Gastrocnemius medialis (tissue), 4 donors: ENCODE measurements at regions not wholly inside any gene's neighbourhood (a gene's known extent, or its start where the extent isn't known, plus 50 kb on each side); places are given as distances from the start of the nearest gene placed in this dataset.

Experiments used
- POLR2A ChIP-seq, 2 donors: fragments of 450-650 bp; IDR thresholded peaks; one replicate each; pipeline ENCODE4 v1.6.1; 2017; ENCODE audit warnings: antibody characterized with exemption in 2 of 2, mild to moderate bottlenecking in 2 of 2, moderate library complexity in 2 of 2
- TF ChIP-seq, protein P1 (sequence below), 5 experiments: fragments of 450-650 bp in 3 of 5; fragments of 200-600 bp in 2 of 5; sonication (generic) in 2 of 5; IDR thresholded peaks in 4 of 5; conservative IDR thresholded peaks in 1 of 5; 1 replicate in 4 of 5; 2 replicates in 1 of 5; pipeline ENCODE4 v1.5.1; 2016 to 2019; ENCODE audit warnings: antibody characterized with exemption in 5 of 5, mild to moderate bottlenecking in 3 of 5, moderate library complexity in 3 of 5

DNA sequence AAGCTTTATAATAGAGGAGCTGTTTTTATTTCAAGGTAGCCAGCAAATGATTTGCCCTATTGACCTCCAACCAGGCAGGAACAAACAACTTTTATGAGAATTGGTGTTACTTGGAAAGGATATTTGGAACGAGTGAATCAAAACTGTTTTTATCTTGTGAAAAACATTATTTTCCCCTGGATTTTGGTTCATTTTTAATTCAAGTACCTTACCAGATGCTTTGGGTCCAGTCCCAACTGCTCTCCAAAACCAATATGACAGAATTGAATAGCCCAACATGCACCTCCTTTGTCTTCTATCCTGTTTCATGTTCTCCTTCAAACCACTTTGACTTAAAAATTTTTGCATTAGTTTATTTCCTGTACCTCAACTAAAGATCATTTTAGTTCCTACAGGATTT lies 178.6 kb upstream of the RBMS1 start:
- TF ChIP-seq, protein P1, sequence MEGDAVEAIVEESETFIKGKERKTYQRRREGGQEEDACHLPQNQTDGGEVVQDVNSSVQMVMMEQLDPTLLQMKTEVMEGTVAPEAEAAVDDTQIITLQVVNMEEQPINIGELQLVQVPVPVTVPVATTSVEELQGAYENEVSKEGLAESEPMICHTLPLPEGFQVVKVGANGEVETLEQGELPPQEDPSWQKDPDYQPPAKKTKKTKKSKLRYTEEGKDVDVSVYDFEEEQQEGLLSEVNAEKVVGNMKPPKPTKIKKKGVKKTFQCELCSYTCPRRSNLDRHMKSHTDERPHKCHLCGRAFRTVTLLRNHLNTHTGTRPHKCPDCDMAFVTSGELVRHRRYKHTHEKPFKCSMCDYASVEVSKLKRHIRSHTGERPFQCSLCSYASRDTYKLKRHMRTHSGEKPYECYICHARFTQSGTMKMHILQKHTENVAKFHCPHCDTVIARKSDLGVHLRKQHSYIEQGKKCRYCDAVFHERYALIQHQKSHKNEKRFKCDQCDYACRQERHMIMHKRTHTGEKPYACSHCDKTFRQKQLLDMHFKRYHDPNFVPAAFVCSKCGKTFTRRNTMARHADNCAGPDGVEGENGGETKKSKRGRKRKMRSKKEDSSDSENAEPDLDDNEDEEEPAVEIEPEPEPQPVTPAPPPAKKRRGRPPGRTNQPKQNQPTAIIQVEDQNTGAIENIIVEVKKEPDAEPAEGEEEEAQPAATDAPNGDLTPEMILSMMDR (IDR thresholded peaks at IDR 0.05 in 4 of 5, conservative IDR thresholded peaks at IDR 0.05 in 1 of 5): no peak
- TF ChIP-seq POLR2A (IDR thresholded peaks at IDR 0.05): no peak
